GM19395 (cell line): ENCODE measurements at regions not wholly inside any gene's neighbourhood (a gene's known extent, or its start where the extent isn't known, plus 50 kb on each side); places are given as distances from the start of the nearest gene placed in this dataset.

Experiments used
- ATAC-seq: cut with Tn5 transposase; IDR thresholded peaks from one replicate; pipeline ENCODE4 v1.9.1; 2021; ENCODE audit warnings: mild to moderate bottlenecking, moderate library complexity; ENCODE audit not compliant: unreplicated experiment

GRCh38 chr2:898319-898718, 52.3 kb upstream of the SNTG2 start:
- no peak for ATAC-seq

- no peak for ATAC-seq
These were observed 53.6 kb upstream of the SNTG2 start for GRCh38 chr2:897091-897490.

- no peak for ATAC-seq
These were observed 57.3 kb upstream of the SNTG2 start for GRCh38 chr2:893311-893710.

GRCh38 chr2:892892-893291, 57.8 kb upstream of the SNTG2 start:
- no peak for ATAC-seq

GRCh38 chr2:892401-892800, 58.2 kb upstream of the SNTG2 start:
- ATAC-seq = no peak

DNA sequence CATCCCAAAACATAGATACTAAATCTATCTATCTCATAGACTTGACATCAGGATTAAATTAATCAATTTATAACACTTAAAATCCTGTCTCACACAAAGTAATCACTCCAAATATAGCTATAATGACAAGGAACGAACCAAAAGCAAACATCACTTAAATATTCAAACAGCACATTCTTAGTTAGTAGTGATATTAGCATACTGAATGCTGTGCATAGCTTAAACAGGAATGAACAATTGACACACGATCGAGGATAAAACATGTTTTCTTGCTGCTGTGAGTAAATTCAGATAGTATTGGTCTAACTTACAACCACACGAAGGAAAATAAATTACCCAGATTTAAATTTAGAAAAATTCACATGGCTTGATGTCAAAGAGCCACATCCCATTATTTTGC, 58.9 kb upstream of the SNTG2 start:
- ATAC-seq = no peak

DNA sequence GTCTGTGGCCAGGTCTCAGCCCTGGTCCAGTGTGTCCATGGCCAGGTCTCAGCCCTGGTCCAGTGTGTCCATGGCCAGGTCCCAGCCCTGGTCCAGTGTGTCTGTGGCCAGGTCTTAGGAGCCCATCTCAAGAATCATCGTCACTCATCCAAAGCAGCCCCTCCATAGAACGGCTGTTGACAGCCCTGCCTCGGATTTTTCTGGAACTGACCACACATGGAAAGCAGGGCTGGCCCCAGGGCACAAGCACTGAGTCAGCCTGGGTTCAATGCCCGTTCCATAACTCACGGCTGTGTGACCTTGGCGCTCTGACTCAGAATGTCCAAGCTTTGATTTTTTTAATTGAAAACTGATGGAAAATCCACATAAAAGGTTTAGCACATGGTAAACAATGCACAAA, 59.9 kb upstream of the SNTG2 start:
- no peak for ATAC-seq

DNA sequence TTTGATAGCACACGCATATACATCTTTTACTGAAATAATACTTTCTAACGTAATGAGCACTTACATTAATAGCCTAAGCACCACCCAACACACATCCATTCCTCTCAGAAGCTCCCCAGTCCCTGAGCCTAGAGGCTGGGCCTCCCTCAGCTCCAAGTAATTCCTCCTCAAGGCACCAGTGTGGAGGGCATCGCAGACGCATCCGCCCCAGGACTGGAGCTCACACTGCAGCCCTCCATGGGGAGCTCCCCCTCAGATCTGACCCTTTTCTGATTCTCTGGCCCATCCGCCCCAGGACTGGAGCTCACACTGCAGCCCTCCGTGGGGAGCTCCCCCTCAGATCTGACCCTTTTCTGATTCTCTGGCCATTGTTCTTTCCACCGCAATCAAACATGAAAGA, 60.4 kb upstream of the SNTG2 start:
- no peak for ATAC-seq

DNA sequence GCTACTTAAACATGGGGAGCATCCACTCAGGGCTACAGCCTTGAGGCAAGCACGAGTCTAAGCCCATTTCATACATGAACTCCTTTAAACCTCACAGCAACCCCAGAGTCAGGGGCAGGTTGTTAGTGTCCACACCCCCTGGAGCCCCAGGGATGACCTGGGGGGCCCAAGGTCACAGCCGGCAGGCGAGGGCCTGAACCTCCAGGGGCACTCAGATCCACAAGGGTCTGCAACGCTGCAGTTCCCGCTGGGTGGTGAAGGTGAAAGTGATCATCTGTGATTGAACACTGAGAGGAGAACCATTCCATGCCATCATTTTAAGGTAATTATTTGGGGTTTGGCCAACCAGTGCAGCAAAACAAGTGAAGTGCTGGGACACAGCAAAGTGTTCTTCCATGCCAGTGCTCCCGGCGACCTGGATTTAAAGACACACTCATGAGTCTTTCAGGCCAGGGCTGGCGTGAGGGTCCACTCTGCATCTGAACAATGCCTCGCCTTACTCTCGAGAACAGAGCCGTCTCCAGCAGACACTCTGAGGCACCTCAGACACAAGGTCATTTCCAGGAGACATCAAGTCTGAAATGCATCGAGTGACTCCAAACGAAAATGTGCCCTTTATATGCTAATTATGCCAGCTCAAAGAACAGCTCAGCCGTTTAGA, 61.6 kb upstream of the SNTG2 start:
- ATAC-seq = no peak

DNA sequence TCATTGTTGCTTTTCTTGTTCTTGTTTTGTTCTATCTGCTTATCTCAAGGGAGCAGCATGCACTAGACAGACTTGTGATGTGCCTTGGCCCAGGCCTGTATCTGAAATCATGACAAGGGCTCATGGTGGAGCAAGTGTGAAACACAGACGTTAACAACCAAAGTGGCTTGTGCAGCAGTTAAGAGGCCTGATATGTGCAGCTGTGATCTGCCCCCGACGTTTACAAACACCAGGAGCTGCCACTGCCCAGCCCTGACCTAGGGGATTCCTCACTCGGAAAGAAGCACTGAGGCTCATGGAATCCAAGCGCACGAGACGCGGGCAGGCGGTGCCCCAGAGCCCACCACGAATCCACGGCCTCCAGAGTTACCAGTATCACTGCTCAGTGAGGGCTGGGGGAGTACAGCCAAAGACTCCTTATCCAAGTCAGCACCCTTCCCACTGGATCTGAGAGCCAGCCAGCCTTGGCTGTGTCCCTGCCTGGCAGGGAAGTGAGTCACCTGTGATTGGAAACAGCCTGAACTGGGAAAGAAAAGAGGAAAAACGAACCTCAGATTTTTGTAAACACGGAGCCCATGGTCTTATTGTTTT, 62.3 kb upstream of the SNTG2 start:
- ATAC-seq = no peak

DNA sequence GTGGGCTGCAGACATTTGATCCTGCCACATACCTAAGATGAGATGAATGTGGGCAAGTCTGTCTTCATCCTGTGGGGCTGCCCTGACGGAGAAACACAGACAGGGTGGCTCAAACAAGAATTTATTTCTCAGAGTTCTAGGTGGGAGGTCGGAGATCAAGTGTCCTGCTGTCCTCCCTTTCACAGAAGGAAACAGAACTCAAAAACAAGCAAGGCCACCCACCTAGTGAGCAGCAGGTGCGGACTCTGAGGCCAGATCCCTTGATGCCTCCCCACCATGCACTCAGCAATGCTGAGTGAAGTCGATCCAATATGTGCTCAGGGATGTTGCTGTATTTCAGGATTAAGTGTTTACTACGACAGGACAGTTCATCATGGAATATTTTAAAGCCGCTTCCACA, 63.0 kb upstream of the SNTG2 start:
- no peak for ATAC-seq

DNA sequence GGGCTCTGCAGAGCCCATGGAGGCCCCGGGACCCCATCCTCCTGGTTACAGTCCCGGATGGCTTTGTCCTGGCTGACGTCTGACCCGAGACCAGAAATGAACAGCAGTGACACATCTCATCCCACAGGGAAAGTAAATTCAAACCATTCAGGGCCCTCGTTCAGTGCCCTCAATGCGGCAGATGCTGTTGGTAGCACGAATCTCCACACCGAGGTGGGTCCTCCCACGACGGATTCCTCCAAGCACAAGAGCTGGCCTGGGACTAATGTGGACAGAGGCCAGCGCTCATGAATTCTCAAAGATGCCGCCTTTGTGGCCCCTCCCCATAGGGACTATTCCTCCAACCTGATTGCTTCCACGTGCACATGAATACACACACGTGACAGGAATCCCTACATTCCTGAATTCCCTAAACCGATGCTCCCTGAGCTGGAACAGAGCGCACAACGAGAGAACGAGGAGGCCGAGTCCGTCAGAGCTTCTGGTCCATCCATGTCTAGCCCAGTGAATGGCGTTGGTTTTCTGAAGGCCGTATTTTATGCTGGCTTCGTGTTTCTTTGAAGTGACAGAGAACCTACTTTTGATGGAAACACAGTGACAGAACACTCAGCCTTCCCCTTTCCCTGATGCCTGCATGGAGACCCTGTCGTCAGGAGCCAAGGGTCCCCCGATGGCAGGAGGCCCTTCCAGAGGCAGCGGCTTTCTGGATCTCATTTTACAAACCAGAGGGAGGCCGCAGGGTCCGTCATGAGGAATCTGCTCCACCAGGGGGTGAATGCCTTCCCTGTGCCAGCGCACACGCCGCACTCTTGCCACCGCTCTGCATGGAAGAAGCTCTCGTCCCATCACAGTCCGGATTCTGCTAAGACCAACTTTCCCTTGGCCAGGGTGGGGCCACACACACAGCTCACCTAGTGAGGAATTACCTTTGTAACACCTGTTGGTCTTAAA, 64.3 kb upstream of the SNTG2 start:
- ATAC-seq = no peak

- ATAC-seq = no peak
These were observed 65.2 kb upstream of the SNTG2 start for GRCh38 chr2:885230-886071.

GRCh38 chr2:883803-884748, 66.6 kb upstream of the SNTG2 start:
- no peak for ATAC-seq

GRCh38 chr2:883260-883802, 67.3 kb upstream of the SNTG2 start:
- ATAC-seq = no peak

- peak; percentile 71 for ATAC-seq
These were observed 69.3 kb upstream of the SNTG2 start for GRCh38 chr2:881204-881918.

- no peak for ATAC-seq
These were observed 70.3 kb upstream of the SNTG2 start for GRCh38 chr2:880201-880970.

DNA sequence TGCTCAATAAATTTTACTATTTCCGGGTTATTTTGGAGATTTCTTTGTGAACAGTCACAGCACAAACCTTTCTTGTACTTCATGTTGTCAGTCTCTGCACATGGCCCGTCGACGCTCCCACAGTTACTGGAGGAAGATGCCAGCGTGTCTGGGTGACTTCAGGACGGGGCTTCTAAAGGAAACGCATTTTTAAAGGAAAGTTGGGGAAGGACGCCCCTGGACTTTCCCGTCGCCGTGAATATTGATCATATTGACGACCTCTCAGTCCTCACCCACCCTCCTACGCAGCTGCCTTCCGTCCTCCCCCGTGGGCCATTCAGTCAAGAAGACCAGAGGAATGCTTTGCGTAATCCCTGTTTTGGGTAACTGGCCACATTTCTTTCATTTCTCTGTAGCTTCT, 71.1 kb upstream of the SNTG2 start:
- ATAC-seq = no peak
